ENCODE measurements at regions not wholly inside any gene's neighbourhood (a gene's known extent, or its start where the extent isn't known, plus 50 kb on each side); places are given as distances from the start of the nearest gene placed in this dataset.

DNA sequence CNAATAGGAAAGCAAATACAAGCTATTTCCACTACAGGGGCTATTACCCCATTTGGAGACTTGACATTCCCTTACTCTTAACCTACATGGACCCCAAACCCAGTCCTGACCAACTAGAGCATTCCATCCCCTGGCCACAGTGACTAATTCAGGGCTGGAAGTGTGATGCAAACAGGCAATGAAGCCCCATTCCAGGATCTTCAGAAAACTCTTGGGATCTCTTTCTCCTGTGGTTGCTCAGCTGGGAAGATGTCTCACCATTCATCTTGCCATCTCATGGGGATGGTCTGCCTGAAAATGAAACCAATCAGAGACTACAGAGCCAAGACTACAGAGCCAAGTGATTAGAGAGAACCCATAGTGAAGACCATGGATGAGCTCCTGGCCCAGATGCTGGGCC lies 206.2 kb downstream of the ZNF365 start:
- TF ChIP-seq, protein P1, sequence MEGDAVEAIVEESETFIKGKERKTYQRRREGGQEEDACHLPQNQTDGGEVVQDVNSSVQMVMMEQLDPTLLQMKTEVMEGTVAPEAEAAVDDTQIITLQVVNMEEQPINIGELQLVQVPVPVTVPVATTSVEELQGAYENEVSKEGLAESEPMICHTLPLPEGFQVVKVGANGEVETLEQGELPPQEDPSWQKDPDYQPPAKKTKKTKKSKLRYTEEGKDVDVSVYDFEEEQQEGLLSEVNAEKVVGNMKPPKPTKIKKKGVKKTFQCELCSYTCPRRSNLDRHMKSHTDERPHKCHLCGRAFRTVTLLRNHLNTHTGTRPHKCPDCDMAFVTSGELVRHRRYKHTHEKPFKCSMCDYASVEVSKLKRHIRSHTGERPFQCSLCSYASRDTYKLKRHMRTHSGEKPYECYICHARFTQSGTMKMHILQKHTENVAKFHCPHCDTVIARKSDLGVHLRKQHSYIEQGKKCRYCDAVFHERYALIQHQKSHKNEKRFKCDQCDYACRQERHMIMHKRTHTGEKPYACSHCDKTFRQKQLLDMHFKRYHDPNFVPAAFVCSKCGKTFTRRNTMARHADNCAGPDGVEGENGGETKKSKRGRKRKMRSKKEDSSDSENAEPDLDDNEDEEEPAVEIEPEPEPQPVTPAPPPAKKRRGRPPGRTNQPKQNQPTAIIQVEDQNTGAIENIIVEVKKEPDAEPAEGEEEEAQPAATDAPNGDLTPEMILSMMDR (IDR thresholded peaks at IDR 0.05; ENCODE audit: low read length) = no peak
- no peak for TF ChIP-seq EZH2 (optimal IDR thresholded peaks at IDR 0.05; ENCODE audit: low read depth, low read length)

Data from MM.1S (cell line).